ES-I3 (cell line): ENCODE measurements at regions not wholly inside any gene's neighbourhood (a gene's known extent, or its start where the extent isn't known, plus 50 kb on each side); places are given as distances from the start of the nearest gene placed in this dataset.
"Not testable (repeated sequence)": the region's sequence is repeated elsewhere in the genome, so short reads cannot be mapped to it uniquely, and the experiment has no call there.

Experiments used
- H3K36me3 ChIP-seq: 2 replicates; pipeline ENCODE4 v1.6.1; 2013; ENCODE audit warnings: mild to moderate bottlenecking, low read length, control low read depth, moderate library complexity; ENCODE audit not compliant: insufficient read depth
- H3K4me1 ChIP-seq: 2 replicates; pipeline ENCODE4 v1.6.1; 2013; ENCODE audit warnings: mild to moderate bottlenecking, control low read depth, low read length; ENCODE audit not compliant: insufficient read depth
- H3K9ac ChIP-seq: 2 replicates; pipeline ENCODE4 v1.6.1; 2013; ENCODE audit warnings: low read depth, mild to moderate bottlenecking, low read length, moderate library complexity
- H3K9me3 ChIP-seq: 2 replicates; pipeline ENCODE4 v1.6.1; 2013; ENCODE audit warnings: mild to moderate bottlenecking, low read length, moderate library complexity; ENCODE audit not compliant: control insufficient read depth, insufficient read depth

DNA sequence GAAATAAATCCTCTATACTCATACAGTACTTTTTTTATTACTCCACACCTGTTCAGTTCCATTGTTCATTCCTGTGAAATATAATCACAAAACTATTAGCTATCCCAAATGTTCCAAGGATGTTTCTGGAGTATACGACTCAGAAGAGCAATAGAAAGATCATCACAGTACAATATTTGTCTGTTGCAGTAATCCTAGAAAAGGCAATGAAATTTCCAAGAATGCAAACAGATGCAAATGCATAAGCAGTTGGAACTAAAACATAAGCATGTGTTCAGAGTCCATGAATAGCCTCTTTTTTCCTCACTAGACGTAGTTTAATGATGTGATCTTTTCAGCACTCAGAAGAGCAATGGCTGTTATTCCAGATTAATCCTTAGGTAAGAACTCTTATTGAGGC lies 55.2 kb downstream of the RTL3 start:
- Histone ChIP-seq H3K9me3 (no peaks in the 10 kb centered on the region), H3K4me1 (no peaks in the 10 kb centered on the region), H3K9ac (no peak overlapping the region), H3K36me3 (no peaks in the 10 kb centered on the region)

- no peaks in the 10 kb centered on the region for H3K4me1 ChIP-seq
- H3K9me3 ChIP-seq = no peaks in the 10 kb centered on the region
- H3K9ac ChIP-seq = no peak overlapping the region
These were observed 63.1 kb downstream of the RTL3 start for GRCh38 chrX:78595901-78596502.

GRCh38 chrX:78593701-78594100 lies 65.4 kb downstream of the RTL3 start:
- Histone ChIP-seq H3K36me3 (no peaks in the 10 kb centered on the region), H3K9me3 (no peaks in the 10 kb centered on the region)

More at GRCh38 chrX:78595901-78596502, 63.1 kb downstream of the RTL3 start:
- H3K36me3 ChIP-seq = no peaks in the 10 kb centered on the region

DNA sequence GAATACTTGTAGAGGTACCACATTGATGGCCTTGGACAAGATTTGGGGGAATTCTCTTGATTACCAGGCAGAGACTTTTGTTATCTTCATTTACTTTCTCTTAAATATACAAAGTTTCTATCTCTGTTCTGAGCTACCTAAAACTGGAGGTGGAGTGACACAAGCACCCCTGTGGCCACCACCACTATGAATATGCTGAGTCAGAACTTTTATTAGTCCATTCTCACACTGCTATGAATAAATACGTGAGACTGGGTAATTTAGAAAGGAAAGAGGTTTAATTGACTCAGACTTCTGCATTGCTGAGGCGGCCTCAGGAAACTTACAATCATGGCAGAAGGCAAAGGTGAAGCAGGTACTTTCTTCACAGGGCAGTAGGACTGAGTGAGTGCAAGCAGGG lies 67.1 kb downstream of the RTL3 start:
- Histone ChIP-seq H3K9me3 (no peaks in the 10 kb centered on the region), H3K4me1 (no peaks in the 10 kb centered on the region), H3K9ac (no peak overlapping the region), H3K36me3 (no peaks in the 10 kb centered on the region)

More at GRCh38 chrX:78593701-78594100, 65.4 kb downstream of the RTL3 start:
- Histone ChIP-seq H3K9ac (no peak overlapping the region), H3K4me1 (no peaks in the 10 kb centered on the region)

DNA sequence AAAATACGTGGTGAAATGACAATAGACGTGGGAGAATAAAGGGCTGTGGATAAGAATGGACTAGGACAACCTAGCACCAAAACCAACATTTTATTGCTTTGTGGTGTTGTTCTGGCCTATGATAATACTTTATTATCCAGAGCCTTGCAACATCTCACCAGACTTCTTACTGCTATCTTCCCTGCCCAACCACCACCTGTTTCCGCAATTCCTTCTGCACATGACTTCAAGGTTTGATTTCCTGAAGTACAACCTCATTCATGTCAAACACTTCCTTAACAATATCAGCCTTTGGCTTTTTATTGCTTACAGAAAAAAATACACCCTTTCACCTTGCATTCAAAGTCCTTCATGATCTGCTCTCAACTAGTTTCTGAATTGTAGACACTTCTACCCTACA lies 84.8 kb downstream of the RTL3 start:
- H3K4me1 ChIP-seq = 0 out of 2 replicates have a peak, but pooled peaks cover 5% of the 10 kb centered on the region
- no peaks in the 10 kb centered on the region for H3K9me3 ChIP-seq
- H3K9ac ChIP-seq = no peak overlapping the region
- no peaks in the 10 kb centered on the region for H3K36me3 ChIP-seq

DNA sequence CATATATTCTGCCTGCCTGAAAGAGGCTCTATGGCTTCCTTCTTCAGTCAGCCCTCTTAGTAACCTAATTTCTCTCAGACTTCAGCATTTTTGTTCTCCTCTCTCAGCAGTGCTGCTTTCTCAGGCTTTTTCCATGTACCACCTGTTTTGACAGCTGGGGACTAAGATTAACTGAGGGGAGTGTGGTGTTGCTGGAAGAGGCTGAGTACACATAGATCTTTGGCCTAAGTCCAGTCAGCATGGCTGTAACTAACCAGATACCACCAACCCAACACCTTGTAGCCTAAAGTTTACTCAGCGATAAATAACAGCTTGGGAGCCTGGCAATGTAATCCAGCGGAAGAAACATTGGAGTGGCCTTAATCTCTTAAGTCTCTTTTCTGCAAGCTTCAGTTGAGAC lies 85.5 kb downstream of the RTL3 start:
- no peak overlapping the region for H3K9ac ChIP-seq
- H3K9me3 ChIP-seq = no peaks in the 10 kb centered on the region
- 0 out of 2 replicates have a peak, but pooled peaks cover 5% of the 10 kb centered on the region for H3K4me1 ChIP-seq
- no peaks in the 10 kb centered on the region for H3K36me3 ChIP-seq

DNA sequence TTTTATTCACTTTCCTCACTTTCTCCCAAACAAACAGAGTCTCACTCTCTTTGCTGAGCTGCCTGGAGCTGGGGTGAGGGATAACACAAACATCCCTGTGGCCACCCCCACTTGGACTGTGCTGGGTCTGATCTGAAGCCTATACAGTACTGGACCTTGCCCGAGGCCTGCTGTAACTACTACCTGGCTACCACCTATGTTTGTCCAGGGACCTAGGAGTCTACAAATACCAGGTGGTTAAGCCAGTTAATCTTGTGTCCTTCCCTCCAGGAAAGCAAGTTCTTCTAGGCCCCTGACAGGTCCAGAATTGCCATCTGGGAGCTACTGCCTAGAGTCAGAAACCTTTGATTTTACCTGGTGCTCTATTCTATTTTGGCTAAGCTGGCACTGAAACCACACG lies 87.3 kb downstream of the RTL3 start:
- H3K36me3 ChIP-seq = no peaks in the 10 kb centered on the region
- no peaks in the 10 kb centered on the region for H3K9me3 ChIP-seq
- H3K9ac ChIP-seq = no peak overlapping the region
- H3K4me1 ChIP-seq = 0 out of 2 replicates have a peak, but pooled peaks cover 5% of the 10 kb centered on the region

DNA sequence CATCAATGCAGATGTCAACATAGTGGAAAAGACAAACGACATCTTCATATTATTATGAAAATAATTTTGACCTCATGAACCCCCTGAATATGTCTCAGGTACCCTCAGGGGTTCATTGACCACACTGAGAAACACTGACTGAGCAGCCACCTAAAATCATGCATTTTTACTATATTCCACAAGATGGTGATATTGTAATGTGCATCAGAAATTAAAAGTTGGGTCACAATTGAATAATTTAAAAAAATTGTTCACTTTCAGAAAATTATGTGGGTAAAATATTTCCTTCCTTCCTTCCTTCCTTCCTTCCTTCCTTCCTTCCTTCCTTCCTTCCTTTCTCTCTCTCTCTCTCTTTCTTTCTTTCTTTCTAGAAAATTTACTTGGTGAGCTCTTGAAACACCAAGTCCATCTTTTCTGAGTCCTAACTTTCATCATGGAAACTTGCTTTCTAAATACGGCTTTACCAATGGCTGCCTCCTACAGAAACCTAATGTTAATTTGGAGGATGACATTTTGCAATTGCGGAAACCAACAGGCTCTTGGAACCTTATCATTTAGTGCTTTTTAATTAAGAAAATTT lies 103.6 kb downstream of the RTL3 start:
- Histone ChIP-seq H3K9ac (no peak overlapping the region), H3K9me3 (no peaks in the 10 kb centered on the region; the same call in 1 of the 2 replicates), H3K36me3 (no peaks in the 10 kb centered on the region), H3K4me1 (no peaks in the 10 kb centered on the region)

DNA sequence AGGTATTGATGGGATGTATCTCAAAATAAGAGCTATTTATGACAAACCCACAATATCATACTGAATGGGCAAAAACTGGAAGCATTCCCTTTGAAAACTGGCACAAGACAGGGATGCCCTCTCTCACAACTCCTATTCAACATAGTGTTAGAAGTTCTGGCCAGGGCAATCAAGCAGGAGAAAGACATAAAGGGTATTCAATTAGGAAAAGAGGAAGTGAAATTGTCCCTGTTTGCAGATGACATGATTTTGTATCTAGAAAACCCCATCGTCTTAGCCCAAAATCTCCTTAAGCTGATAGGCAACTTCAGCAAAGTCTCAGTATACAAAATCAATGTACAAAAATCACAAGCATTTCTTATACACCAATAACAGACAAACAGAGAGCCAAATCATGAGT lies 106.5 kb downstream of the RTL3 start:
- not testable (repeated sequence) for H3K9me3 ChIP-seq, H3K36me3 ChIP-seq, H3K9ac ChIP-seq, H3K4me1 ChIP-seq

GRCh38 chrX:78548012-78548411 lies 111.1 kb downstream of the RTL3 start:
- Histone ChIP-seq H3K9ac (no peak overlapping the region), H3K9me3 (0 out of 2 replicates have a peak, but pooled peaks cover 3% of the 10 kb centered on the region), H3K4me1 (no peaks in the 10 kb centered on the region), H3K36me3 (no peaks in the 10 kb centered on the region)

- Histone ChIP-seq H3K9ac (no peak overlapping the region), H3K4me1 (no peaks in the 10 kb centered on the region), H3K9me3 (peaks cover 4% of the 10 kb centered on the region; the same call in 1 of the 2 replicates), H3K36me3 (no peaks in the 10 kb centered on the region)
These were observed 113.9 kb downstream of the RTL3 start for GRCh38 chrX:78545233-78545632.

- Histone ChIP-seq H3K4me1 (no peaks in the 10 kb centered on the region), H3K9me3 (peaks cover 4% of the 10 kb centered on the region), H3K9ac (no peak overlapping the region), H3K36me3 (no peaks in the 10 kb centered on the region)
These were observed 115.8 kb downstream of the RTL3 start for GRCh38 chrX:78543281-78543680.

DNA sequence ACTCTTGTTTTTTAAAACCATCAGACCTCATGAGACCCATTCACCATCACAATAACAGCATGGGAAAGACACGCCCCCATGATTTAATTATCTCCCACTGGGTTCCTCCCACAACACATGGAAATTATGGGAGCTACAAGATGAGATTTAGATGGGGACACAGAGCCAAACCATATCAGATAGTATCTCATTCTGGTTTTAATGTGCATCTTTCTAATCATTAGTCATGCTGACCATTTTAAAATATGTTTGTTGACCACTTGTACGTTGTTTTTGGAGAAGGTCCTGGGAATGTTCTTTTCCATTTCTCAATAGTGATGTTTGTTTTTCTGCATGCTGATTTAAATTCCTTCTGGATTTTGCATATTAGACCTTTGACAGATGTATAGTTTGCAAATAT lies 119.0 kb downstream of the RTL3 start:
- H3K9me3 ChIP-seq = peaks cover 2% of the 10 kb centered on the region
- no peak overlapping the region for H3K9ac ChIP-seq
- H3K36me3 ChIP-seq = no peaks in the 10 kb centered on the region
- no peaks in the 10 kb centered on the region for H3K4me1 ChIP-seq

GRCh38 chrX:78534221-78534620 lies 124.9 kb downstream of the RTL3 start:
- H3K9me3 ChIP-seq = no peaks in the 10 kb centered on the region; the same call in 1 of the 2 replicates
- no peak overlapping the region for H3K9ac ChIP-seq
- no peaks in the 10 kb centered on the region for H3K4me1 ChIP-seq
- H3K36me3 ChIP-seq = no peaks in the 10 kb centered on the region

DNA sequence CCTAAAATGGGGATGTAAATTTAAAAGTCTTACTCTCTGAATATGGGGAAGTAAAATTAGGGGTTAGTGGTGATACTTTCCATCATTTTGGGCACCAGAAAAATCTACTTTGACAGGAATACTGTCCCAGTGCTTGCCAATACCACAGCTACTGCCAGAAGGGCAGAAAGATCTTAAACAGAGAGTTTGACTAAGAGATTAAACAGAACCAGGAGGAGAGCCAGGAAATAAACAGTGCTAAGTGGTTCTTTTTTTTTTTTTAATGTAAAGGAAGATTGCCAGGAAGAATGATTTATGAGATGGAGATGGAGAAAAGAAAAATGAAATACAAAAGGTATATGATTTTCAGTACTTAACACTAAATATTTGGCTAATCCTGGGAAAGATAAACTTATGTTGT lies 126.8 kb downstream of the RTL3 start:
- Histone ChIP-seq H3K36me3 (no peaks in the 10 kb centered on the region), H3K9me3 (no peaks in the 10 kb centered on the region), H3K9ac (no peak overlapping the region)

More for the DNA sequence above, 126.8 kb downstream of the RTL3 start:
- H3K4me1 ChIP-seq = no peaks in the 10 kb centered on the region
